ENCODE measurements at regions not wholly inside any gene's neighbourhood (a gene's known extent, or its start where the extent isn't known, plus 50 kb on each side); places are given as distances from the start of the nearest gene placed in this dataset.
"Not testable (repeated sequence)": the region's sequence is repeated elsewhere in the genome, so short reads cannot be mapped to it uniquely, and the experiment has no call there.

DNA sequence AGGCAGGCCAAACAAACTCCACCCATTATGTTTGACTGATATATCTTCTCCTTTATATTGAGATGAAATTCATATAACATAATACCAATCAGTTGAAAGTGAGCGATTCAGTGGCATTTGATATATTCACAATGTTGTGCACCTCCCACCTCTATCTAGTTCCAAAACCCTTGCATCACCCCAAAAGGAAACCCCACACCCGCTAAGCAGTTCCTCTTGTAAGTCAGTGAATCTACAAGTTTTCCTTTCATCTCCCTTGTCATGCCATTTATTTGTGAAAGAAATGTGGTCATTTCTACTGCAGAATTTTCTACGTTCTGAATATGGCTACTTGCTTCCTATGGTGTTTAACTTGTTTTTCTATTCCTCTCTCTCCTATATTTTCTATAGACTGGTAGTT is 99.4 kb upstream of the PTPN3 start:
- no peak for DNase-seq (ENCODE audit: low read depth)

DNA sequence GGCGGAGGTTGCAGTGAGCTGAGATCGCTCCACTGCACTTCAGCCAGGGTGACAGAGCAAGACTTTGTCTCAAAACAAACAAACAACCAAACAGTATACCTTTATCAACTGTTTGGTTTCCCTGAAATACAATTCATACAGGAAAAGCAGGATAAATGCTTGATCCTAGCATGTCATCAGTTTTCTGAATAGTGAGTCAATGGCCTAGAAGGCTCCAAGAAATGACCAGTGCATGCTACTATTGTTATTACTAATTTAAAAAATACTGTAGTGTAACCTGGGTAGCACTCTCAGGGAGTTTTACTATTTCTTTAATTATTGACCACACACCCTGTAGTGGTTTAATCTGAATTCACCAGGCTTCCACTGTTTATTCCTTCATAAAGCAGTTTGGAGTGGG is 101.0 kb upstream of the PTPN3 start:
- no peak for DNase-seq (ENCODE audit: low read depth)

DNA sequence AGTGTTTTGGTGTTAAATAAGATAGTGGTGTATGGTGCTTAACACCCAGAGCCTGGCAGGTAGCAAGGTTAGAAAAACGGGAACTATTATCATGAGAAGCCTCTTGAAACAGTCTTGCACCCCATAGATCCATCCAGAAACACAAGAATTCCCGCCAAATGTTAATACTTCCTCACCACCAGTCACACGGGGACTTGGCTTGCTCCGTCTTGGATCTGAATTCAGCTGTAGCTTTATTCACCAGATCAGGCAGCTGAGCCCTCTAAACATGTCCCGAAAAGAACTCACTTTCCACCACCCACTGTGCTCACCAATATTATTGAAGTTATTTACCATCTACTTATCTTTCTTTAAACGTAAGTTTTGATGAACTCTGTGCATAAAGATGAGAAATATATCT is 101.6 kb upstream of the PTPN3 start:
- no peak for DNase-seq (ENCODE audit: low read depth)

DNA sequence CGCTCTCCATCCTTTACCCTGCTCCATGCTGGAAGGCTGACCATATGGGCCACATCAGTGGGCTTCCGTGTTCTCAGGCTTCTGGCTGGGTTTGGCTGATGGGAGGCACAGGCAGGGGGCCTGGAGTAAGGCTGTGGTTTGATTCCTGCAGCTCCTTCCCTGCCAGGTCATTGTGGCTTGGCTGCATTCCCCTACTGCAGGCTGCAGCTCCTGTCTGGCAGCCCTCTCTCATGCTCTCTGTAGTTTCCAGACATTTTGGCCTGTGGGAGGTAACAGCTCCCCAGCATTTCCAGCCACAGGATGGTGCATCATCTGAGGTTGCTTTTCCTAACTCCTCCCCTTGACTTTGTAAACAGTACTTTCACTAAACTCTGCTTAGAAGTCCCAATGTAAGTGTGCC is 102.0 kb upstream of the PTPN3 start:
- DNase-seq (ENCODE audit: low read depth) = peak; percentile 99

DNA sequence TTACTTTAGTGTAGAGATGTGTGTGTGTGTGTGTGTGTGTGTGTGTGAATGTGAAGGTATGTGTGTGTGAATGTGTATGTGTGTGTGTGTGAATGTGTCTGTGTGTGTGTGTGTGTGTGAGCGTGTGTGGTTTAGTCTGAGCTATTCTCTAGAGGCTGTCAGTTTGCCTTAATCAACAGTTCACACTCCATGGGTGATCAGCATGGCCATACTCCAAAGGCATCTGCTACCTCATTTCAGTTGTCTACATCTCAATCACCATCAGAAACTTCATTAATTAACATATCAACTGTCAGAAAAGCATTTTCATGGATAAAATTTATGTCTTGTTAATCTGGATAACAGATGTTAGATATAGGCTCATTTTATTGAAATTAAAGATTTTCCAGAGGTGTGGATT is 103.1 kb upstream of the PTPN3 start:
- DNase-seq (ENCODE audit: low read depth) = no peak

DNA sequence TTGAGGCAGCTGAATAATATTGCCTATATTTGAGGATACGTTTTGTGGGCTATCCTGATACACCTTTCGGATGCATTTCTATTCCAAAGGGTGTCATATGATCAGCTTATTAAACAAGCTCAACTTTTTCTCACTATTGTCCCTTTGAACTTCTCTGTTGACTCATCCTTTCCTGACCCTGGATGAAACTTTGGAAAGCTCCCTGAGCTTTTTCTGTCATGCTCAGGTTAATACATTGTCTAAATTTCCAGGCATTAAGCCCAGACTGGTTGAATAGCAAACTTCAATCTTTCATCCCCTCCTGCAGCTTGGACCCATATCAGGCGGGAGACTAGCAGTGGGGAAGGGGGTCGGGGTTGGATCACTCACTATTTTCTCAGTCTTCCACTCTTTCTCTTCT is 104.9 kb upstream of the PTPN3 start:
- DNase-seq (ENCODE audit: low read depth) = no peak

DNA sequence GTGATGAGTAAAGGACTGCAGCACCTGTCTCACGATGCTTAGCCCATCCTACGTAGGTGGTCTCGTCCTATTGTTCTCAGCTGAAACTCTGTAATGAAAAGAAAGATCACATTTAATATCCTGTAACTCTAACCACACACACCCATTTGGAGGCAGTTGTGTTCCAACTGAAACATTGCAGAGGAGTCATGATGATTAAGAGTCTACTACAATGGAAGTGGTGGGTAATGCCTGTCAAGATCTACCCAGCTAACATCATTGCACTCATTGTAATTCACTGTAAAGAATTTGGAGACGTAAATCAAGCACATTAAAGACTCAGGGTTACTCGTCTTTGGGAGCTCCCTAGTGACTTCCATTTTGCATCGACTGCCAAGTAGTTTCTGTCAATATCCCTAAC is 106.0 kb upstream of the PTPN3 start:
- DNase-seq (ENCODE audit: low read depth) = no peak

DNA sequence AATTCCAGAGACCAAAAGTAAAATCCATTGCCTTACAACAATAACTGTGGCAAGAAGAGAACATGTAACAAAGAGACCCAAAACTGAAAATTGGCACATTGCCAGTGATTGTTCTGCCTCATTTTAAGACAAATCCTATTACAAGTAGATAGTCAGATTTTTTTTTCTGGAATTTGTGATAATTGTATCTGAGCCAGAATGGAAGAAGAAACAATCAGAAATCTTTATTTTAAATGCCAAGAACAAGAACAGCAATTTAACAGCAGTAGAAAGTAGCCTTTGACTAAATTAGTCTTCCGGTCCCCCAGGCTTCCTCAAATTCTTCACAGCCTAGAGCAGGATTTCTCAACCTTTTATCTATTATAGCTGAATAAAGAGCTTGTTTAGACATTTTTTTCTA is 106.7 kb upstream of the PTPN3 start:
- no peak for DNase-seq (ENCODE audit: low read depth)

DNA sequence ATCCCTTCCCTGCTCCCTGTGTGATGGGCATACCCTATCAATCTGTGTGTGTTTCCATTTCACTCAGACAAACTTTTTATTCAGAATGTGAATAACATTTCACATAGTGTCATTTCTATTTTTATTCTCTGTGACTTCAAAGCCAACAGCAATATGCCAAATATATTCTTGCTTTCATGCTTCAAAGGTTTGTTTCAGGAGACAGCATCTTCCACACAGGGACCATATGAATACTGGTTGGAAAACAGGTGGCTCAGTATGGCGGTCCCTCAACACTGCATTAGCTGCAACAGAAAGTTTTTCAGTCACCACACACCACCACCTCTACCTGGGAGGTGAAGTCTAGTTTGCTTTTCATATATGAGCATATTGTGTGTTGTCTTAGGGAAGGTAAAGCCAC is 111.0 kb upstream of the PTPN3 start:
- no peak for DNase-seq (ENCODE audit: low read depth)

DNA sequence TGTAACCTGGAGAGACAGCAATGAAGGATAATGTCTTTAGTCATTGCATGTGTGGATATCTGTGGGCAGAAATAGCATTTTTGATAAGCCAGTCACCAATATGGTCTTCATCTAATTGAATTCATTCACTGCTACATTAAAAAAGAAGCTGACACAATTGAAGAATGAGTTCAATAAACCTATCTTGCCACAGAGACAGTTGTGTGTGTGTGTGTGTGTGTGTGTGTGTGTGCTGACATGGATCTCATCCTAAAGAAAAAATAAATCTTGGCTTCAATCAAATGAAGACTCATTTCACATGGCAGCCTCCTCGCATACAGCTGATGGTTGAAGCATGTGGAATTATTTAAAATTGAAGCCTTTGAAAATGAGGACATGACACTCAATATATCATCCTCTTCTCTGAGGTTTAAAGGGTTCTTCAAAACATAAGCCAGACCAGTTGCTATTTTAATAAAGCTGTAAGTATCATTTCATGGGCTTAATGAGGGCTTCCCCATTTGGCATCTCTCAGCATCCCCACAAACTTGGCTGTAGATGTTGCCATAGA is 118.5 kb upstream of the PTPN3 start:
- no peak for DNase-seq (ENCODE audit: low read depth)

DNA sequence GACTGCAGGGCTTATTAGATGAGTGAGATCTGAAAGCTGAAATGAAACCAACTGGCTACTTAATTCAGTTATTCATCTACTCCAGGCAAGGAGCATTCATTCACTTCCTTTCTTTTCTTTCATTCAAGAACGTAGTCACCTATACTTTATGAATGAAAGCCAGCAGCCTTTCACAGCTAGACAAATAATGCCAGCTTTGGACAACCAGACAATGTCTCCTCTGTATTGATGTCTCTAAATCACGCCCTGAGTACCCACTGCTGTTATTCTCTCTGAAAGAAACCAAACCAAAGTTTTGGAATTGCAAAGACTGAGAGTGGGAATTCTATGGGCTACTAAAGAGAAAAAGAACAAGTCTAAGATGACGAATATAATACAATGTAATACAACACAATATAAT is 121.2 kb upstream of the PTPN3 start:
- no peak for DNase-seq (ENCODE audit: low read depth)

DNA sequence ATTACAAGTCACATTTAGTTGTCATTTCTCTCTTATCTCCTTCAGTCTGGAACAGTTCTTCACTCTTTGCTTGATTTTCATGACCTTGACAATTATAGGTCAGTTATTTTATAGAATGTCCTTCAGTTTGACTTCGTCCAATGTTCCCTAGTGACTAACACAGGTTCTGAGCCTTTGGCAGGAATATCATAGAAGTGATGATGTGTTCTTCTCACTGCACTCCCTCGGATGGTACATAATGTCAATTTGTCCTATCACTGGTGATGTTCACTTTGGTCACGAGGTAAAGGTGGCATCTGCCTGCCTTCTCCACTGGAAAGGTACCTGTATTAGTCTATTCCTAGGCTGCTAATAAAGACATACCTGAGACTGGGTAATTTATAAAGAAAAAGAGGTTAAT is 126.0 kb upstream of the PTPN3 start:
- DNase-seq (ENCODE audit: low read depth) = no peak

DNA sequence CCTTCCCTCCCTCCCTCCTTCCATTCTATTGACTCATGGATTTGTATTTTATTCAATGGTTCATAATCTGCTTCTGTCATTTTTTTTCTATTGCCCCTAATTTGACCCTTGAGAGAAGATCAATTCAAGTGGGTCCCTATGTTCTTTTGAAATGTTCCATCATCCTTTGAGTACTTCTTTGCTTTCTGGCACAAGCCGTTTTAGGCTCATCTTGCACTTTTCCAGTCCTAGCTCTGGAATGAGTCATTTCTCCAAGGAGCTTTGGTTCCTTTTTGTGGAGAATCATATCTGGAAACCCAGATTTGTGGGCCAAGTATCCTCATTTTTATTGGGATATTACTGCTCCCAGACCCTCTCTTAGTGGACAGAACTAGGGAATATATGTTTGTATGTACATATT is 126.8 kb upstream of the PTPN3 start:
- no peak for DNase-seq (ENCODE audit: low read depth)

DNA sequence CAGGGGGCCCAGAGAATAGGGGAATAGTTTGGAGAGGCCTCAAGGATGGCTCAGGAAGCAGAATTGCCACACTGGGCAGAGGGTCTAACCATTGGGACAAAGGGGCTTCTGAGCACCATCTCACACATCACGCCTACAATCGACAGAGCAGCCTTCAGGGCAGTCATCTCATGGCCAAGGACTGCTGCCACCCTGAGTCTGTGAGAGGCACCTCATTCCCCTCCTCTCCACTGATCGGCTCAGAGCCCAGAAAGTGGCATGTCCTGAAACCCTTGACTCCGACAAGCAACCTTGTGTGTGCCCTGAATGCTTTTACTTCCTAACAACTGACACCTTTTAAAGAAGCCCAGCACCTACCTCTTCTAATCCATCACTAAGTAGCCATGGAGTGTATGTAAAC is 128.9 kb upstream of the PTPN3 start:
- no peak for DNase-seq (ENCODE audit: low read depth)

DNA sequence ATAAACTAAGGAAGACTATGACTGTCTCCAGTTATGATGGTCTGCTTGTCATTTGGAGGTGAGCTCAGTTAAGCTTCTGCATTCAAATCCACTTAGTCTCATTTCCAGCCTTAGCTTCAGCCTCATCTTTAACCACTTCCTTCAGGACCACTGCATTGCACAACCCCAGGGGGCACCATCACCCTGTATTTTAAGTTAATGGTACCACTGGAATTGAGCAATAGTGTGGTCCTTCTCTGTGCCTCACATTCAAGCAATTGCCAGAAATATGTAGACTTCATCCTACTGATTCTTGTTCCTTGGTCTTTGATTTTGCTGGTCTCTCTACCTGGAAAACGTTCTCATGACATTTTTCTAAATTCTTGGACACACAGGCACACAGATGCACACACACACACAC is 131.5 kb upstream of the PTPN3 start:
- DNase-seq (ENCODE audit: low read depth) = no peak

DNA sequence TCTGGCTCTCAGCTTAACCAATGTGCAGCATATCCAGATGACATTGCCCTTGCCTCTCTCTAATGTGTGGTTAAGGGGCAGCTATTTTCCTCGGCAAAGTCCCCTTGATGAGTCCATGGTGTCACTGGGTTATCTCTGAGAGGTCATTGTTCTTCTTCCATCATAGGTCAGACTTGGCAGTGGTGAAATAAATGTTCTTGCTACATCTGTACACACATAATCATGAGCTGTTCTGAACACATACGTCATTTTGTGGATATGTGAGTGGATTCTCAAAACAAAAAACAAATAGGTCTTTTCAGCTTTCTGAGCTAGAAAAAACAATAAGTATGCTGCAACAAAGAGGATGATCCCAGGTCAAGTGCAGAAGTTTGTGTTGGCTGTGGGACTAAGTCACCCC is 134.7 kb upstream of the PTPN3 start:
- DNase-seq (ENCODE audit: low read depth) = no peak

DNA sequence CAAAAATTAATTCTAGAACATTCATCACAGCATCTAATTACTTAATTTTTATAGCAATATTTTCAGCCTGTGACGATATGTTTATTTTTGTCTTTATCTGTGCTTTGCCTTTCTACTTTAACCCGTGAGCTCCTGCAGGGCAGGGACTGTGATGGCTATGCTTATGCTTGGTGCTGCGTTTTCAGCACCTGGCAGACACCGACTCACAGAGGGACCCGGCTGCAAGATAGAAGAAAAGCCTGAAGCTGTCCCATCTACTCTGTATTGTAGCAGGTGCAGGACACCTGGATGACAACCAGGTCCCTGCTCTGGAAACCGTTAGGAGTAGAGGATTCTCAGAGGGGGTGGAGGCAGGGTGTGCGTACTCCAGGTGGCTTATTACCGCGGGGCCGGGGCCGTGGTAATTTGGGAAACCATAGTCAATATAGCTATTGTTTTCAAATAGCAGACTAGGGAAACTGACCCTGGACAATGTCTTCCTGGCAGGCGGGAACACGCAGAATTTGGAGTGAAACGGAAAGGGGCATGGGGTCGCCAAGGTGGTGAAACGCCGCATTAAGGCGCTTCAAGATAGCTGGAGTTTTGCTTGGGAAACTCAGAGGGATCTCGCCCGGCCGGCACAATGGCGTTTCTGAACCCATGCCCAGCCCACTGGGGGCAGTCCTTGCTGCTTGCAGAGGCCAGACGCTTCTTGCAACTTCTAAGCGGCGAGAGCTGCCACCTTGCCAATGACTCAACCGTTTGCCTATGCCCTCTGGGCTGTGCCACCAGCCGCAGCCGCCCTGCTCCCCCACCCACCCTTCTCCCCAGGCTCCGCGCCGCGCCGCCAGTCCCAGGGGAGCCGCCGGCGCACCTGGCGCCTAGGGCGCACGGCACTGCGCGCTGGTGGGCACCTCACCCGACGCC is 140.1 kb upstream of the PALM2AKAP2 start:
- peak; percentile 75 for DNase-seq (ENCODE audit: low read depth)

DNA sequence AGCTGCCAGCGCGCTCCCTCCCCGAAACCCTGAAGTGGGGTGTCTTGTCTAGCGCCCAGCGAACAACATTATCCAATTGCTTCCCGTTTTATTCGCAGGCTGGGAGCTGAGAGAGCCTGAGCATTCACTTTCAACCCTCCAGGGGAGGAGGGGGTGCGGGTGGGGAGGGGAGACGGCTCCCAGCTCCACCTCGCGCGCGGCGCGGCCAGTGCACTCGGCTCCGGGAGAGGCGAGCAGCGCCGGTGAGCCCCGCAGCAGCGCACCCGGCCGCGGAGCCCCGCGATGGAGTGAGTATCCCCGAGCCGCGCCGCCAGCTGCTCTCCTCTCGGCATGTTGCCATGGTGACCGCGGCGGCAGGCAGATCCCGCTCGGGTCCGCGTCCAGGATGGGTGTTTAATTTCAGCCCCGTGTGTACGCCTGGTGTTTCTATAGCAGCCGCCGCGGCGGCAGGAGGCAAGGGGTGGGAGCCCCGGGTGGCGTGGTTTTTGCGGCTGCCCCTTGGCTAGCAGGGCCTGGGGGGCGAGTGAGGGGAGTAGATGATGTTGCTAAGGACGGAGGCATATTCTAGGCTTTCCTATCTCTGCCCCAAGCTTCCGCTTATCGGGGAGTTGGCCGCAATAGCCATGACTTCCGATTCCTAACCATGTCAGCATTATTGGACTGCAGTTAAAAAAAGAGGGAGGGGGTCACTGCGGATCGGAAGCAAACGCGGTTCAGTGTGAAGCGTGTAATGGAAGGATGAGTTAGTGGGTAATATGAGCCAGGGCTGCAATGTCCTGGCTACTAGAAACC is 139.2 kb upstream of the PALM2AKAP2 start:
- peak; percentile 73 for DNase-seq (ENCODE audit: low read depth)

DNA sequence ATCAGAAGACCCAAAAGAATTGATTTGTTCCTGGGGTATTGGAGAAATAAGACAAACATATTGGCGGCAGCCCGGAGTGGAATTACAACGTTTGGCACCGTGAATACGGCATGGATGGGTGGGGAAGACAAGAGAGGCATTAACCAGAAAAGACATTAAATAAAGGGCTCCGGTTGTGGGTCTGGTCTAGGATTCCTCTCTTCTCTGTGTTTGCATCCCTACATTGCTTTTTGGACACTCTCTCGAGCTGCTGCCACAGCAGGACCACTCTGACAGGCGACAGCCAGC is 138.7 kb upstream of the PALM2AKAP2 start:
- no peak for DNase-seq (ENCODE audit: low read depth)

DNA sequence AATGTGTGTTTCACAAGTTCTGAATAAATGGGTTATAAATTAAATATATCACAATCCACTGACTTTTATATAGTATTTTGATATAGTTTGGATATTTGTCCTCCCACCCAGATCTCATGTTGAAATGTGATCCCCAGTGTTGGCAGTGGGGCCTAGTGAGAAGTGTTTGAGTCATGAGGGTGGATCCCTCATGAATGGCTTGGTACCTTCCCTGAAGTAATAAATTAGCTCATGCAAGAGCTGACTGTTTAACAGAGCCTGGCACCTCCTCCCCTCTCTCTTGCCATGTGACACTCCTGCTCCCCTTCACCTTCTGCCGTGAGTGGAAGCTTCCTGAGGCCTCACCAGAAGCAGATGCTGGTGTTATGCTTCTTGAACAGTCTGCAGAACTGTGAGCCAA is 127.9 kb upstream of the PALM2AKAP2 start:
- peak; percentile 76 for DNase-seq (ENCODE audit: low read depth)

DNA sequence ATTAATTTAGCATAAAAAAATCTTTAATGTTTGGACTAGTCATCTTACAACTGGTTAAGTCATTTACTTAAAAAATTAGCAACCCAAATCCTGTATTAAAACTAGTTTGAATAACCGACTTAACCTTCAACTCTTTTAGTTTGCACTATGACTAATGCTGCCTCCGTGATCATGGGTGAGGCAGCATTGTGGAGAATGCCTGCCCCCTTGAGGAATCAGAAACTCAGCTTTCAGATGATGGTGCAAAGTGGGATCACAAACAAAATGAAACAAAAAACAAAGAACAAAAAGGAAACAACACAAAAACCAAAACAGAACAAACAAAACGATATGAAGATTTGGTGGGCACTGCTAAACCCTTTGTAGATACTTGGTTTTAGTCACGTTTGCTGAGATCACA is 127.0 kb upstream of the PALM2AKAP2 start:
- DNase-seq (ENCODE audit: low read depth) = peak; percentile 73

DNA sequence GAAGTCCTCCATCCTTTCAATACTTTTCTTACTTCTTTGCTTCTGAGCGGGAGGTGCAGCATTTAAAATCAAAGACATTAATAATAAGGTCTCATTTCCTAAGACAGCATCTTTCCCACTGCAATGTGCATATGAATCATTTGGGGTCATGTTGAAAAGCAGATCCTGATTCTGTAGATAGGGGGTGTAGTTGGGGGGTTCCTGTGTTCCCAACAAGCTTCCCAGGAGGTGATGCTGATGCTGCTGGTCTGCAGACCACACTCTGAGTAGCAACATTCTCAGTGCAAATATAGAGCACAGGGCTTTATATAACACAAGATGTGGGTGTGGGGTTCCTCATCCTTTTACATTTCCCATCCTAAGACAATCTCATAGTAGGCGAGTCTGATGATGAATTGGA is 126.5 kb upstream of the PALM2AKAP2 start:
- no peak for DNase-seq (ENCODE audit: low read depth)

DNA sequence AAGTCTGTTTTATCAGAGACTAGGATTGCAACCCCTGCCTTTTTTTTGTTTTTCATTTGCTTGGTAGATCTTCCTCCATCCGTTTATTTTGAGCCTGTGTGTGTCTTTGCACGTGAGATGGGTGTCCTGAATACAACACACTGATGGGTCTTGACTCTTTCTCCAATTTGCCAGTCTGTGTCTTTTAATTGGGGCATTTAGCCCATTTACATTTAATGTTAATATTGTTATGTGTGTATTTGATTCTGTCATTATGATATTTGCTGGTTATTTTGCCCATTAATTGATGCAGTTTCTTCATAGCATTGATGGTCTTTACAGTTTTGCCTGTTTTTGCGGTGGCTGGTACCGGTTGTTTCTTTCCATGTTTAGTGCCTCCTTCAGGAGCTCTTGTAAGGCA is 116.0 kb upstream of the PALM2AKAP2 start:
- not testable (repeated sequence) for DNase-seq (ENCODE audit: low read depth)

All from Daoy (cell line).